ENCODE measurements at regions not wholly inside any gene's neighbourhood (a gene's known extent, or its start where the extent isn't known, plus 50 kb on each side); places are given as distances from the start of the nearest gene placed in this dataset.
A peak's percentile ranks its signal among the peaks of the same experiment; 100 is the strongest.

GRCh38 chr2:12964904-12965539 lies 248.3 kb downstream of the TRIB2 start:
- Histone ChIP-seq H3K4me3 (ENCODE audit: low read depth in 1 of 2, low read length in 2 of 2) (0 out of 4 replicates have a peak overlapping the region, but pooled peaks of 1 of the 2 experiments have one; percentile 26), H3K36me3 (ENCODE audit: insufficient read depth, low read length) (no peaks in the 10 kb centered on the region), H3K9ac (ENCODE audit: low read depth, low read length) (peak overlapping the region; percentile 6; the same call in 1 of the 2 replicates), H3K27me3 (ENCODE audit: insufficient read depth, low read length, poor library complexity) (no peaks in the 10 kb centered on the region), H3K4me1 (ENCODE audit: insufficient read depth, low read length) (peaks cover 51% of the 10 kb centered on the region), H4K20me1 (ENCODE audit: insufficient read depth, low read length) (no peaks in the 10 kb centered on the region), H3K79me2 (ENCODE audit: insufficient read depth, low read length) (no peaks in the 10 kb centered on the region), H3K27ac (ENCODE audit: low read length) (peak overlapping the region; percentile 81), H2AFZ (ENCODE audit: low read depth, low read length) (peak overlapping the region; percentile 56; the same call in 1 of the 2 replicates), H3K9me3 (ENCODE audit: insufficient read depth, low read length, severe bottlenecking) (no peaks in the 10 kb centered on the region), H3K4me2 (ENCODE audit: insufficient read depth, low read length) (peak overlapping the region; percentile 56)
- ATAC-seq (ENCODE audit: insufficient read depth, low read depth), result peak; percentile 52
- peak; percentile 55 for DNase-seq
- TF ChIP-seq EZH2 (IDR thresholded peaks at IDR 0.05; ENCODE audit: borderline replicate concordance, low read depth, low read length, severe bottlenecking) (no peak), CTCF (IDR thresholded peaks at IDR 0.05; ENCODE audit: borderline replicate concordance, extremely low read depth, low read length, poor library complexity, severe bottlenecking) (no peak)

- Histone ChIP-seq H3K9me3 (ENCODE audit: insufficient read depth, low read length, severe bottlenecking) (no peaks in the 10 kb centered on the region), H2AFZ (ENCODE audit: low read depth, low read length) (no peak overlapping the region), H3K4me1 (ENCODE audit: insufficient read depth, low read length) (peaks cover 51% of the 10 kb centered on the region), H4K20me1 (ENCODE audit: insufficient read depth, low read length) (no peaks in the 10 kb centered on the region), H3K79me2 (ENCODE audit: insufficient read depth, low read length) (no peaks in the 10 kb centered on the region), H3K27me3 (ENCODE audit: insufficient read depth, low read length, poor library complexity) (no peaks in the 10 kb centered on the region), H3K4me2 (ENCODE audit: insufficient read depth, low read length) (peak overlapping the region; percentile 56), H3K4me3 (ENCODE audit: low read depth in 1 of 2, low read length in 2 of 2) (peak overlapping the region in 1 of 2 experiments; percentile 2; a peak in 1 of 4 replicates), H3K27ac (ENCODE audit: low read length) (peak overlapping the region; percentile 81), H3K36me3 (ENCODE audit: insufficient read depth, low read length) (no peaks in the 10 kb centered on the region), H3K9ac (ENCODE audit: low read depth, low read length) (peak overlapping the region; percentile 28)
- no peak for TF ChIP-seq CTCF (IDR thresholded peaks at IDR 0.05; ENCODE audit: borderline replicate concordance, extremely low read depth, low read length, poor library complexity, severe bottlenecking)
- TF ChIP-seq EZH2 (IDR thresholded peaks at IDR 0.05; ENCODE audit: borderline replicate concordance, low read depth, low read length, severe bottlenecking), result no peak
- ATAC-seq (ENCODE audit: insufficient read depth, low read depth), result peak; percentile 92
- DNase-seq, result no peak
These were observed 249.0 kb downstream of the TRIB2 start for GRCh38 chr2:12965540-12966269.

- no peak overlapping the region for H3K9ac ChIP-seq (ENCODE audit: low read depth, low read length)
- H3K4me1 ChIP-seq (ENCODE audit: insufficient read depth, low read length), result peaks cover 46% of the 10 kb centered on the region
- H3K4me3 ChIP-seq (ENCODE audit: low read depth in 1 of 2, low read length in 2 of 2), result no peak overlapping the region
- H3K36me3 ChIP-seq (ENCODE audit: insufficient read depth, low read length), result no peaks in the 10 kb centered on the region
- no peaks in the 10 kb centered on the region for H3K9me3 ChIP-seq (ENCODE audit: insufficient read depth, low read length, severe bottlenecking)
- H2AFZ ChIP-seq (ENCODE audit: low read depth, low read length), result no peak overlapping the region
- no peaks in the 10 kb centered on the region for H3K27me3 ChIP-seq (ENCODE audit: insufficient read depth, low read length, poor library complexity)
- DNase-seq (no peak), ATAC-seq (ENCODE audit: insufficient read depth, low read depth) (no peak)
- no peak overlapping the region for H3K4me2 ChIP-seq (ENCODE audit: insufficient read depth, low read length)
- H3K27ac ChIP-seq (ENCODE audit: low read length), result peak overlapping the region; percentile 36; the same call in 1 of the 2 replicates
- H4K20me1 ChIP-seq (ENCODE audit: insufficient read depth, low read length), result no peaks in the 10 kb centered on the region
- H3K79me2 ChIP-seq (ENCODE audit: insufficient read depth, low read length), result no peaks in the 10 kb centered on the region
- no peak for TF ChIP-seq CTCF (IDR thresholded peaks at IDR 0.05; ENCODE audit: borderline replicate concordance, extremely low read depth, low read length, poor library complexity, severe bottlenecking)
- no peak for TF ChIP-seq EZH2 (IDR thresholded peaks at IDR 0.05; ENCODE audit: borderline replicate concordance, low read depth, low read length, severe bottlenecking)
These were observed 251.1 kb downstream of the TRIB2 start for GRCh38 chr2:12967804-12968203.
